Lung (tissue), 11 donors: ENCODE measurements at regions not wholly inside any gene's neighbourhood (a gene's known extent, or its start where the extent isn't known, plus 50 kb on each side); places are given as distances from the start of the nearest gene placed in this dataset.

Source experiments
- ATAC-seq: fragments of 200-7000 bp; cut with Tn5 transposase; one replicate; pipeline ENCODE4 v1.9.1; 2020; ENCODE audit warnings: moderate number of reproducible peaks; ENCODE audit not compliant: insufficient read depth, low FRiP score
- DNase-seq, 3 donors: peaks; one replicate each; pipeline ENCODE4 v3.0.0-alpha.2; 2013 to 2017
- H3K27ac ChIP-seq, 2 donors: one replicate each; pipeline ENCODE4 v1.5.1; 2013; ENCODE audit warnings: mild to moderate bottlenecking in 2 of 2, moderate library complexity in 2 of 2, control low read depth in 1 of 2, inconsistent platforms in 1 of 2, low read depth in 1 of 2, low read length in 1 of 2
- H3K27me3 ChIP-seq, 3 donors: one replicate each; pipeline ENCODE4 v1.5.1; 2013; ENCODE audit warnings: low read length in 2 of 3; ENCODE audit not compliant: control insufficient read depth in 3 of 3, insufficient read depth in 3 of 3
- H3K36me3 ChIP-seq, 4 donors: one replicate each; pipeline ENCODE4 v1.5.1; 2013; ENCODE audit warnings: low read length in 4 of 4, mild to moderate bottlenecking in 1 of 4, moderate library complexity in 1 of 4; ENCODE audit not compliant: control insufficient read depth in 4 of 4, insufficient read depth in 4 of 4
- H3K4me1 ChIP-seq, 5 donors: one replicate each; pipeline ENCODE4 v1.5.1; 2013; ENCODE audit warnings: low read length in 5 of 5, mild to moderate bottlenecking in 2 of 5, moderate library complexity in 1 of 5; ENCODE audit not compliant: control insufficient read depth in 5 of 5, insufficient read depth in 5 of 5
- H3K4me3 ChIP-seq: one replicate; pipeline ENCODE4 v1.5.1; 2013; ENCODE audit warnings: mild to moderate bottlenecking, control low read depth, moderate library complexity
- H3K9ac ChIP-seq, 2 donors: one replicate each; pipeline ENCODE4 v1.5.1; 2013; ENCODE audit warnings: low read length in 2 of 2, control low read depth in 1 of 2; ENCODE audit not compliant: insufficient read depth in 1 of 2
- H3K9me3 ChIP-seq, 4 donors: one replicate each; pipeline ENCODE4 v1.5.1; 2013; ENCODE audit warnings: low read length in 3 of 4, mild to moderate bottlenecking in 1 of 4, moderate library complexity in 1 of 4; ENCODE audit not compliant: control insufficient read depth in 4 of 4, insufficient read depth in 3 of 4
- WGBS, 2 donors: extraction: QIAGEN DNeasy Blood & Tissue Kit; methylation state at CpG; one replicate each; pipeline ENCODE4 v1.1.7; 2013; 5-methylcytosine and 5-hydroxymethylcytosine counted together
- TF ChIP-seq, protein P1 (sequence below): IDR thresholded peaks from 2 replicates; pipeline ENCODE4 v1.5.1; 2012; ENCODE audit warnings: mild to moderate bottlenecking; ENCODE audit errors: control extremely low read depth, extremely low read depth
- donor health status: control.
- donor health status: control.
- donor health status: Bipolar disorder and iron deficiency.
- donor health status: healthy.
- donor health status: DM: yes; HTN: yes; CAD: no.

DNA sequence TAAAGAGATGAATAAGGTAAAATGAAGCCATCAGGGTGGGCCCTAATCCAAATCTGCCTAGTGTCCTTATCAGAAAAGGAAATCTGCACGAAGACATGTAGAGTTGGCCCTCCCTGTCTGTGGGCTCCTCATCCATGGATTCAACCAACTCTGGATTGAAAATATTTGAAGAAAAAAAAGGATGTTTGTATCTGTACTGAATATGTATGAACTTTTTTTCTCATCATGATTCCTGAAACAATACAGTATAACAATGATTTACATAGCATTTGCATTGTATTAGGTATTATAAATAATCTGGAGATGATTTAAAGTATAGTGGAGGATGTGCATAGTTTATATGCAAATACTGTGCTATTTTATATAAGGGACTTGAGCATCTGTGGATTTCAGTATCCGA is 59.0 kb upstream of the SMAD6 start:
- no peak overlapping the region for H3K4me3 ChIP-seq
- DNase-seq (no peak), ATAC-seq (no peak)
- peaks cover 0 to 29% (median 7%) of the 10 kb centered on the region in 5 donors for H3K4me1 ChIP-seq
- no peaks in the 10 kb centered on the region for H3K27me3 ChIP-seq
- H3K9ac ChIP-seq: no peak overlapping the region
- TF ChIP-seq, protein P1, sequence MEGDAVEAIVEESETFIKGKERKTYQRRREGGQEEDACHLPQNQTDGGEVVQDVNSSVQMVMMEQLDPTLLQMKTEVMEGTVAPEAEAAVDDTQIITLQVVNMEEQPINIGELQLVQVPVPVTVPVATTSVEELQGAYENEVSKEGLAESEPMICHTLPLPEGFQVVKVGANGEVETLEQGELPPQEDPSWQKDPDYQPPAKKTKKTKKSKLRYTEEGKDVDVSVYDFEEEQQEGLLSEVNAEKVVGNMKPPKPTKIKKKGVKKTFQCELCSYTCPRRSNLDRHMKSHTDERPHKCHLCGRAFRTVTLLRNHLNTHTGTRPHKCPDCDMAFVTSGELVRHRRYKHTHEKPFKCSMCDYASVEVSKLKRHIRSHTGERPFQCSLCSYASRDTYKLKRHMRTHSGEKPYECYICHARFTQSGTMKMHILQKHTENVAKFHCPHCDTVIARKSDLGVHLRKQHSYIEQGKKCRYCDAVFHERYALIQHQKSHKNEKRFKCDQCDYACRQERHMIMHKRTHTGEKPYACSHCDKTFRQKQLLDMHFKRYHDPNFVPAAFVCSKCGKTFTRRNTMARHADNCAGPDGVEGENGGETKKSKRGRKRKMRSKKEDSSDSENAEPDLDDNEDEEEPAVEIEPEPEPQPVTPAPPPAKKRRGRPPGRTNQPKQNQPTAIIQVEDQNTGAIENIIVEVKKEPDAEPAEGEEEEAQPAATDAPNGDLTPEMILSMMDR: no peak
- WGBS, 2 donors: 52 to 67% methylated on average over 2 of the region's 2 CpGs
- no peaks in the 10 kb centered on the region for H3K36me3 ChIP-seq
- H3K27ac ChIP-seq: no peak overlapping the region
- no peaks in the 10 kb centered on the region for H3K9me3 ChIP-seq

DNA sequence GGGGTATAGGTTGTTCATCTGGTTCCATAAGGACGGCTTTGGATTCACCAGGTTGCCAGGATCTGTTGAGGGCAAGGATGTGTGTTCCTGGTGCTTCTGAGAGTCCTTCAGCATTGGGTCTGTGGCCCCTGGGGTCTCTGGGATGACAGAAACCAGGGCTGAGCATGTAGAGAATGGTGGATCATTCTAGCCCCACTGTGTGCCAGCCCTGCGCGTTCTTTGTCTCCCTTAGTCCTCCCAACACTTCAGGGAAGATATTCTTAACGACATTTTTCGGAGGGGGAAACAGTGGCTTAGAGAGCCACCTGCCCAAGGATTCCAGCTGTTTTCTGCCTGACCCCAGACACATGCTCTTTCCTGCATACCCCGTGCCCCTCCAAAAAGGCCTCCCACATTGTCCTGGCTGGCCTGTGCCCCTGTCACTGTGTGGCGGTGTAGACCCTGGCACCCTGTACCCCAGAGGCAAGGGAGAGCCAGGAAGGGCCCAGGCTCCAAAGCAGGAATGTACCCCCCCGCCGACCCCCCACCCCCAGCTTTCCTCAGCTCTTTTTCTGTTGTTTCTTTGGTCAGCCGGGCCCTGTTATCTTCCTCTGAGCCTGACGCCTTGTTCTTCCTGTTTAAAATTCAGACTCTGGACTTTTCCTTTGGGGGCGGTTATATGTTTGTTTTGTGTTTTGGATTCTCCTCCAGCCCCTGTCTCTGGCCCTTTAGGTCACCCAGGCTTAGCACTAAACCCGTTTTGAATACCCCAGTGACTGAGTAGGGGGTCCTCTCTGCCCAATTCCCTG is 57.8 kb upstream of the SMAD6 start:
- peak overlapping the region in 1 of 2 donors; percentile 40 for H3K9ac ChIP-seq
- DNase-seq (peak in 2 of 3 donors; percentile 58 to 74), ATAC-seq (no peak)
- no peaks in the 10 kb centered on the region for H3K27me3 ChIP-seq
- TF ChIP-seq, protein P1: no peak
- no peaks in the 10 kb centered on the region for H3K9me3 ChIP-seq
- H3K27ac ChIP-seq: peak overlapping the region; percentile 30 to 85
- peaks cover 0 to 29% (median 7%) of the 10 kb centered on the region in 5 donors for H3K4me1 ChIP-seq
- no peaks in the 10 kb centered on the region for H3K36me3 ChIP-seq
- WGBS, 2 donors: 52 to 57% methylated on average over 13 of the region's 13 CpGs
- no peak overlapping the region for H3K4me3 ChIP-seq

DNA sequence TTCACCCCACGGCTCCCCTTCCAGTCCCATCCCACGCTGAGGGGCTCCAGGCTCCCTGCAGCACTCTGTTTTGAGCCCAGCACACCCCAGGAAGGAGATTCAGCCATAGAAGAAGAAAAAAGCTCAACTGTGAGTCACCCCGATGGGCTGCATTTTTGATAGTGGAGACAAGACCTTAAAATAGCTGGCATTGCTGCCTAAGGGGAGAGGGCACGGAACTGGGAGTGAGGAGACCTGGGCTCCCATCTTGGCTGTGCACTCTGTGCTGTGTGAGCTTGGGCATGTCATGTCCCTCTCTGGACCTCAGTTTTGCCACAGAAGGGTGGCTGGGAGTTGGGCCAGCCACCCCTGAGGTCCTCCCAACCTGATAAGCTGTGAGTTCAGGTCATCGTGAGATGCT is 57.2 kb upstream of the SMAD6 start:
- DNase-seq (no peak), ATAC-seq (no peak)
- WGBS, 2 donors: 49% methylated on average over 5 of the region's 5 CpGs
- TF ChIP-seq, protein P1: no peak
- Histone ChIP-seq H3K9ac (peak overlapping the region in 1 of 2 donors; percentile 40), H3K27me3 (no peaks in the 10 kb centered on the region), H3K36me3 (no peaks in the 10 kb centered on the region), H3K4me3 (no peak overlapping the region), H3K9me3 (no peaks in the 10 kb centered on the region), H3K4me1 (peaks cover 0 to 29% (median 7%) of the 10 kb centered on the region in 5 donors), H3K27ac (peak overlapping the region; percentile 42 to 85)
